ENCODE measurements at regions not wholly inside any gene's neighbourhood (a gene's known extent, or its start where the extent isn't known, plus 50 kb on each side); places are given as distances from the start of the nearest gene placed in this dataset.
A peak's percentile ranks its signal among the peaks of the same experiment; 100 is the strongest.

GRCh38 chr10:113423981-113424721 is 128.7 kb upstream of the HABP2 start:
- no peak for DNase-seq

GRCh38 chr10:113425008-113425407 is 127.8 kb upstream of the HABP2 start:
- DNase-seq, result no peak

GRCh38 chr10:113425541-113425951 is 127.3 kb upstream of the HABP2 start:
- DNase-seq, result no peak

- no peak for DNase-seq
Observed at GRCh38 chr10:113426181-113426877, 126.5 kb upstream of the HABP2 start.

- peak; percentile 22 to 38 for DNase-seq
Observed at GRCh38 chr10:113427236-113427735, 125.6 kb upstream of the HABP2 start.

GRCh38 chr10:113427811-113428558 is 124.9 kb upstream of the HABP2 start:
- no peak for DNase-seq

GRCh38 chr10:113430634-113431397 is 122.0 kb upstream of the HABP2 start:
- no peak for DNase-seq

GRCh38 chr10:113431398-113432160 is 121.3 kb upstream of the HABP2 start:
- DNase-seq, result no peak

- DNase-seq, result no peak
Observed at GRCh38 chr10:113433711-113434110, 119.1 kb upstream of the HABP2 start.

GRCh38 chr10:113434315-113434714 is 118.5 kb upstream of the HABP2 start:
- no peak for DNase-seq

- DNase-seq, result no peak
Observed at GRCh38 chr10:113434950-113435349, 117.9 kb upstream of the HABP2 start.

GRCh38 chr10:113435881-113436280 is 117.0 kb upstream of the HABP2 start:
- no peak for DNase-seq

- no peak for DNase-seq
Observed at GRCh38 chr10:113436851-113437250, 116.0 kb upstream of the HABP2 start.

- DNase-seq, result no peak
Observed at GRCh38 chr10:113438652-113439051, 114.2 kb upstream of the HABP2 start.

- no peak for DNase-seq
Observed at GRCh38 chr10:113441220-113441619, 111.6 kb upstream of the HABP2 start.

- DNase-seq, result no peak
Observed at GRCh38 chr10:113441686-113442270, 111.1 kb upstream of the HABP2 start.

- DNase-seq, result peak; percentile 65 to 74
Observed at GRCh38 chr10:113442336-113442735, 110.5 kb upstream of the HABP2 start.

GRCh38 chr10:113443141-113443925 is 109.5 kb upstream of the HABP2 start:
- peak; percentile 17 to 37 for DNase-seq

- peak; percentile 20 to 51 for DNase-seq
Observed at GRCh38 chr10:113444766-113445365, 108.0 kb upstream of the HABP2 start.

- peak; percentile 32 to 38 for DNase-seq
Observed at GRCh38 chr10:113445736-113446135, 107.1 kb upstream of the HABP2 start.
